GM12891 (cell line): ENCODE measurements at regions not wholly inside any gene's neighbourhood (a gene's known extent, or its start where the extent isn't known, plus 50 kb on each side); places are given as distances from the start of the nearest gene placed in this dataset.

Experiments used
- POLR2A ChIP-seq: IDR thresholded peaks from 2 replicates; pipeline ENCODE4 v1.6.1; 2011; ENCODE audit warnings: low read depth, low read length, control low read depth
- POLR2AphosphoS5 ChIP-seq: IDR thresholded peaks from 2 replicates; pipeline ENCODE4 v1.6.1; 2011; ENCODE audit warnings: low read depth, low read length, control low read depth
- POU2F2 ChIP-seq: IDR thresholded peaks from 2 replicates; pipeline ENCODE4 v1.6.1; 2011; ENCODE audit warnings: low read depth, mild to moderate bottlenecking, control low read depth, low read length, moderate library complexity
- SPI1 ChIP-seq: IDR thresholded peaks from 2 replicates; pipeline ENCODE4 v1.6.1; 2011; ENCODE audit warnings: low read depth, low read length, control low read depth
- TAF1 ChIP-seq: IDR thresholded peaks from 2 replicates; pipeline ENCODE4 v1.6.1; 2011; ENCODE audit warnings: low read depth, low read length, control low read depth

DNA sequence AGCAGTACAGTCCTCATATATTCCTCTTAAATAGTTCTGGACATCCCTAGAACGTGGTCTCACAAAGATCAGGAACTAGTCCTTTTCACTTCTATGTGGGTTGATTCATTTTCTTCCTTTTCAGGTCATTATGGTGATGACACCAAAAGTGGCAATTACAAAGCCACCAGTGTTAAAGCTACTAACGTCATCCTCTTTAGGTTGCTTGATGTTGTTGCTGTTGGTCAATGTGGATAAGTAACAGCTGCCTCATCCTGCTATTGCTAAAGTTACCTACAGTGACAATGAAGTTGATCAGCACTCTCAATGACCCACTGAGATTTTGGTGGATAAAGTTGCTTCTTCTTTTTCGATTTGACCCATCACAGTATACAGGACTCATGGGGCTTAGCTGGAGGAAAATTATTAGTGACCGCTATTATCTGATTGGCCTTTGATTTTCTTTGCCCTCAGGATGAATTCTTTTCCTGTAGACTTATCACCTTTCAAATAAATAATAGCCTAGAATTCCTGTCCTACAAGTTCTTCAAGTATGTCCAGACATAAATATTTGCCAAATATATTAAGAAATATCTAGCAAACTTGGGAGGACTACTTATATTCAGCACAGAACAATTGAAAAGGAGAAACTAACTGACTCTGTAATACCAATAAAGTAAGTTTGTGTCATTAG is 54.0 kb upstream of the ATP2B1 start:
- TF ChIP-seq POLR2AphosphoS5 (no peak), POLR2A (no peak), TAF1 (no peak), SPI1 (peak; percentile 58), POU2F2 (no peak; the same call in 1 of the 2 replicates)
